ENCODE measurements at regions not wholly inside any gene's neighbourhood (a gene's known extent, or its start where the extent isn't known, plus 50 kb on each side); places are given as distances from the start of the nearest gene placed in this dataset.

DNA sequence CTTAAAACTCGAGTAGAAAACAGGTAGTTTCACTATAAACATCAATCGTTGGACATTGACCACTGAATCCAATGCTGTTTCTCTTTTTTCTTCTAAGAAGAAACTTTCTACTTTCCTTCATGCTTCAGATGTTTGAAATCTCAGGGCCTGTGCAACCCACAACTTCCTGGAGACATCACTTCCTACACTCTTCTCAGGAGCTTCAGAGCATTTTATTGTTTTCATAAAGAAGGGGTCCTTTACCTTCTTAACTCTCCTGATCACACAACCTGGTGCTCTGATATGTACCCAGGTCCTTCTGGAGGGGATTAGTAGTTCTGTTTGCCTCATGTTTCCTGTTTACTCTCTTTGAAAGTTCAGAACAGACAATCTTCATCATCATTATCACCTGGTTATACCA, 113.0 kb upstream of the VAV3 start:
- TF ChIP-seq, protein P1, sequence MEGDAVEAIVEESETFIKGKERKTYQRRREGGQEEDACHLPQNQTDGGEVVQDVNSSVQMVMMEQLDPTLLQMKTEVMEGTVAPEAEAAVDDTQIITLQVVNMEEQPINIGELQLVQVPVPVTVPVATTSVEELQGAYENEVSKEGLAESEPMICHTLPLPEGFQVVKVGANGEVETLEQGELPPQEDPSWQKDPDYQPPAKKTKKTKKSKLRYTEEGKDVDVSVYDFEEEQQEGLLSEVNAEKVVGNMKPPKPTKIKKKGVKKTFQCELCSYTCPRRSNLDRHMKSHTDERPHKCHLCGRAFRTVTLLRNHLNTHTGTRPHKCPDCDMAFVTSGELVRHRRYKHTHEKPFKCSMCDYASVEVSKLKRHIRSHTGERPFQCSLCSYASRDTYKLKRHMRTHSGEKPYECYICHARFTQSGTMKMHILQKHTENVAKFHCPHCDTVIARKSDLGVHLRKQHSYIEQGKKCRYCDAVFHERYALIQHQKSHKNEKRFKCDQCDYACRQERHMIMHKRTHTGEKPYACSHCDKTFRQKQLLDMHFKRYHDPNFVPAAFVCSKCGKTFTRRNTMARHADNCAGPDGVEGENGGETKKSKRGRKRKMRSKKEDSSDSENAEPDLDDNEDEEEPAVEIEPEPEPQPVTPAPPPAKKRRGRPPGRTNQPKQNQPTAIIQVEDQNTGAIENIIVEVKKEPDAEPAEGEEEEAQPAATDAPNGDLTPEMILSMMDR (IDR thresholded peaks at IDR 0.05; ENCODE audit: insufficient read depth, low read length, poor library complexity, severe bottlenecking) = no peak
- TF ChIP-seq EZH2phosphoT487 (conservative IDR thresholded peaks at IDR 0.05; ENCODE audit: low read length) = no peak
